Adrenal gland (tissue), 9 donors: ENCODE measurements at regions not wholly inside any gene's neighbourhood (a gene's known extent, or its start where the extent isn't known, plus 50 kb on each side); places are given as distances from the start of the nearest gene placed in this dataset.

Experiments used
- DNase-seq, 7 donors: peaks; one replicate each; pipeline ENCODE4 v3.0.0-alpha.2; 2019 to 2020
- H3K27ac ChIP-seq, 5 donors: fragments of 200-600 bp; sonication (generic) in 4 of 5; 1 replicate in 3 of 5; 2 replicates in 2 of 5; pipeline versions ENCODE4 v1.5.1 to v1.8.0; 2016 to 2020; ENCODE audit warnings: mild to moderate bottlenecking in 1 of 5
- H3K27me3 ChIP-seq: fragments of 200-600 bp; 2 replicates; pipeline ENCODE4 v1.8.0; 2021
- H3K36me3 ChIP-seq, 2 donors: fragments of 200-600 bp; replicated peaks in 1 of 2; 1 replicate in 1 of 2; 2 replicates in 1 of 2; pipeline versions ENCODE4 v1.5.1 to v1.8.0; 2018 to 2022
- H3K4me1 ChIP-seq, 2 donors: fragments of 200-600 bp; replicated peaks in 1 of 2; 1 replicate in 1 of 2; 2 replicates in 1 of 2; pipeline versions ENCODE4 v1.5.1 to v1.8.0; 2018 to 2021
- H3K4me3 ChIP-seq, 4 donors: fragments of 200-600 bp; sonication (generic) in 3 of 4; one replicate each; pipeline ENCODE4 v1.5.1; 2016 to 2018
- H3K9me3 ChIP-seq, 3 donors: fragments of 200-600 bp; sonication (generic) in 1 of 3; replicated peaks in 1 of 3; 1 replicate in 2 of 3; 2 replicates in 1 of 3; pipeline versions ENCODE4 v1.5.1 to v1.8.0; 2016 to 2021
- POLR2A ChIP-seq, 2 donors: fragments of 450-650 bp; IDR thresholded peaks; one replicate each; pipeline ENCODE4 v1.6.1; 2017; ENCODE audit warnings: antibody characterized with exemption in 2 of 2, mild to moderate bottlenecking in 2 of 2, moderate library complexity in 1 of 2
- WGBS, 4 donors: extraction: QIAGEN DNeasy Blood & Tissue Kit in 2 of 4; methylation state at CpG; one replicate each; pipeline versions ENCODE4 v1.1.5 to v1.1.7; 2013 to 2017; 5-methylcytosine and 5-hydroxymethylcytosine counted together
- intact Hi-C, 2 donors: fragments of 100-400 bp; cut with DNase I; formaldehyde crosslinking; loops; one replicate each; pipeline versions ENCODE4 v1.14.1 to v1.15.0; 2022 to 2023
- TF ChIP-seq, protein P1 (sequence below), 6 experiments: fragments of 450-650 bp in 4 of 6; fragments of 200-600 bp in 2 of 6; sonication (generic) in 1 of 6; IDR thresholded peaks; 1 replicate in 5 of 6; 2 replicates in 1 of 6; pipeline versions ENCODE4 v1.5.1 to v1.8.0; 2016 to 2021; ENCODE audit warnings: antibody characterized with exemption in 6 of 6, mild to moderate bottlenecking in 2 of 6, moderate library complexity in 1 of 6
- donor health status: healthy with polysubstance abuse.
- donor health status: Bipolar disorder and iron deficiency.
- donor health status: DM: yes; HTN: yes; CAD: no.
- donor health status: DM: no; HTN: no; CAD: no.
- donor health status: DM: no; HTN: no; CAD: no.

DNA sequence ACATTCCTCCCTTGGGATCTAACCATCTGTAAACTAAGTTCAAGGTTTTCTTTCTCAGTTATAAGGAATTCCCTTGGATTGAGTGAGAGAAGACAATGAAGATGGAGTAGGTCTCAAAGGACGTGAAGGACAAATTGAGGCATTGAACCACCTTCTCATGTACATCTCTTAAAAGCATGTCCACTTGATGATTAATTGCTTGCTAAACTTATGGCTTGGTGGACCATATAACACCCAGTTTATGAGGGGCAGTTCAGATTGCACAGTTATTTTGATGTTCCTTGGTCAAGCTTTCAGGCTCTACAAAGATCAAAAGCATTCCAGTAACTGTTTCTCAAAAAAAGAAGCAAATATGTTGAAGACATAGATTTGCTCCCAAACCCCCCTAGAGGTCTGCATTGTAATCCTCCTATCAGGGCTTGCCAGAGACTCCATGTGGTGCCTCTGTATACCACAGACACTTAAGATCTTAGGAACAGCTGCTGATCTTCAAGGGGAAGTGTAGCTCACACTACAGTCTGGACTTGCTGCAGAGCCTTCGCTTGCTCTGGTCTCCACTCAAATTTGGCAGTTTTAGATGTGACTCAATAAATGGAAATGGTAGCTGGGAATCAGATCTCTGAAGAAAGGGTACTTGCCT, 56.9 kb upstream of the ALDH1A1 start:
- TF ChIP-seq, protein P1, sequence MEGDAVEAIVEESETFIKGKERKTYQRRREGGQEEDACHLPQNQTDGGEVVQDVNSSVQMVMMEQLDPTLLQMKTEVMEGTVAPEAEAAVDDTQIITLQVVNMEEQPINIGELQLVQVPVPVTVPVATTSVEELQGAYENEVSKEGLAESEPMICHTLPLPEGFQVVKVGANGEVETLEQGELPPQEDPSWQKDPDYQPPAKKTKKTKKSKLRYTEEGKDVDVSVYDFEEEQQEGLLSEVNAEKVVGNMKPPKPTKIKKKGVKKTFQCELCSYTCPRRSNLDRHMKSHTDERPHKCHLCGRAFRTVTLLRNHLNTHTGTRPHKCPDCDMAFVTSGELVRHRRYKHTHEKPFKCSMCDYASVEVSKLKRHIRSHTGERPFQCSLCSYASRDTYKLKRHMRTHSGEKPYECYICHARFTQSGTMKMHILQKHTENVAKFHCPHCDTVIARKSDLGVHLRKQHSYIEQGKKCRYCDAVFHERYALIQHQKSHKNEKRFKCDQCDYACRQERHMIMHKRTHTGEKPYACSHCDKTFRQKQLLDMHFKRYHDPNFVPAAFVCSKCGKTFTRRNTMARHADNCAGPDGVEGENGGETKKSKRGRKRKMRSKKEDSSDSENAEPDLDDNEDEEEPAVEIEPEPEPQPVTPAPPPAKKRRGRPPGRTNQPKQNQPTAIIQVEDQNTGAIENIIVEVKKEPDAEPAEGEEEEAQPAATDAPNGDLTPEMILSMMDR (IDR thresholded peaks at IDR 0.05): no peak
- no peak for TF ChIP-seq POLR2A (IDR thresholded peaks at IDR 0.05)

GRCh38 chr9:73007966-73008672, 55.3 kb upstream of the ALDH1A1 start:
- DNase-seq: no peak
- Histone ChIP-seq H3K4me1 (no peaks in the 10 kb centered on the region), H3K27me3 (peaks cover 5% of the 10 kb centered on the region), H3K4me3 (no peak overlapping the region), H3K9me3 (no peaks in the 10 kb centered on the region), H3K36me3 (no peaks in the 10 kb centered on the region), H3K27ac (no peak overlapping the region)
- TF ChIP-seq POLR2A (IDR thresholded peaks at IDR 0.05): no peak
- TF ChIP-seq, protein P1 (IDR thresholded peaks at IDR 0.05): no peak
- intact Hi-C loops: no loop called here
- WGBS, 4 donors: 56 to 70% (median 62%) methylated on average over 3 of the region's 3 CpGs

More for the DNA sequence above, 56.9 kb upstream of the ALDH1A1 start:
- Histone ChIP-seq H3K9me3 (no peaks in the 10 kb centered on the region), H3K4me3 (no peak overlapping the region), H3K36me3 (no peaks in the 10 kb centered on the region), H3K27ac (no peak overlapping the region), H3K4me1 (peaks cover 0 to 15% of the 10 kb centered on the region in 2 donors), H3K27me3 (peaks cover 5% of the 10 kb centered on the region)
- 89 to 93% (median 92%) methylated on average over 2 of the region's 2 CpGs for WGBS, 4 donors
- no peak for DNase-seq
- intact Hi-C loops: no loop called here

DNA sequence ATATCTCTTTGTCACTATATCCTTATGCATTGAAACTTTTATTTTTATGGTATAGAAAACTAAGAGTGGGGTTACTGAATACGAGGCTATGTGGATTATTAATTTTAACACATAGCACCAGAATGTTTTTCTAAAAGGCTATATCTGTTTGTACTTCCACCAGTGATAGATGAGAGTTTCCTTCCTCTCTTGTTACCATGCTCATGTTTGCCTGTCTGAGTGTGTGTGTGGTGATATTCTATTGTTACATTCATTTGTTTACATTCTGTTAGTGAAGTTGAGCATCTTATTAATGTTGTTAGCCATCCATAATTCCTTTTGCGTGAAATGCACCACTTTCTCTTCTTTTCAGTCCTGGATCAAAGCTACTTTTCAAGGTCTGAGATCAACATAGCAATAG, 54.1 kb upstream of the ALDH1A1 start:
- WGBS, 4 donors: 63 to 81% (median 73%) methylated on average over 2 of the region's 2 CpGs
- Histone ChIP-seq H3K27me3 (peaks cover 5% of the 10 kb centered on the region), H3K9me3 (no peaks in the 10 kb centered on the region), H3K36me3 (no peaks in the 10 kb centered on the region), H3K4me3 (no peak overlapping the region), H3K27ac (no peak overlapping the region), H3K4me1 (no peaks in the 10 kb centered on the region)
- intact Hi-C loops: no loop called here
- no peak for DNase-seq
- TF ChIP-seq, protein P1 (IDR thresholded peaks at IDR 0.05): no peak
- no peak for TF ChIP-seq POLR2A (IDR thresholded peaks at IDR 0.05)
